Upper lobe of left lung (tissue), 6 donors: ENCODE measurements at regions not wholly inside any gene's neighbourhood (a gene's known extent, or its start where the extent isn't known, plus 50 kb on each side); places are given as distances from the start of the nearest gene placed in this dataset.

Source experiments
- ATAC-seq, 2 donors: fragments of 200-7000 bp; cut with Tn5 transposase; one replicate each; pipeline ENCODE4 v1.9.1; 2022; ENCODE audit warnings: mild to moderate bottlenecking in 2 of 2, moderate library complexity in 2 of 2; ENCODE audit not compliant: low FRiP score in 2 of 2
- DNase-seq, 2 donors: peaks; one replicate each; pipeline ENCODE4 v3.0.0-alpha.2; 2019 to 2020
- H3K27ac ChIP-seq, 4 donors: fragments of 200-600 bp; sonication (generic); one replicate each; pipeline ENCODE4 v1.5.1; 2016 to 2019
- H3K27me3 ChIP-seq, 4 donors: fragments of 200-600 bp; sonication (generic); one replicate each; pipeline ENCODE4 v1.5.1; 2017 to 2019
- H3K36me3 ChIP-seq, 4 donors: fragments of 200-600 bp; sonication (generic); one replicate each; pipeline ENCODE4 v1.5.1; 2016 to 2019
- H3K4me1 ChIP-seq, 4 donors: fragments of 200-600 bp; sonication (generic); one replicate each; pipeline ENCODE4 v1.5.1; 2018 to 2019
- H3K4me3 ChIP-seq, 4 donors: fragments of 200-600 bp; sonication (generic); one replicate each; pipeline ENCODE4 v1.5.1; 2017 to 2019; ENCODE audit warnings: mild to moderate bottlenecking in 2 of 4, moderate library complexity in 1 of 4
- H3K9me3 ChIP-seq, 4 donors: fragments of 200-600 bp; sonication (generic); one replicate each; pipeline ENCODE4 v1.5.1; 2018 to 2019
- CTCF ChIP-seq, 6 experiments: fragments of 450-650 bp in 4 of 6; fragments of 200-600 bp in 2 of 6; sonication (generic) in 2 of 6; IDR thresholded peaks; one replicate each; pipeline ENCODE4 v1.5.1; 2016 to 2019; ENCODE audit warnings: antibody characterized with exemption in 6 of 6
- EP300 ChIP-seq, 4 donors: sonication (generic); formaldehyde crosslinking; IDR thresholded peaks; one replicate each; pipeline ENCODE4 v1.5.1; 2017; ENCODE audit warnings: antibody characterized with exemption in 4 of 4, control low read depth in 2 of 4
- POLR2A ChIP-seq, 4 donors: fragments of 450-650 bp; IDR thresholded peaks; one replicate each; pipeline ENCODE4 v1.5.1; 2016 to 2017; ENCODE audit warnings: antibody characterized with exemption in 4 of 4, mild to moderate bottlenecking in 2 of 4
- POLR2AphosphoS5 ChIP-seq, 2 donors: sonication (generic); formaldehyde crosslinking; IDR thresholded peaks; one replicate each; pipeline ENCODE4 v1.5.1; 2017; ENCODE audit warnings: antibody characterized with exemption in 2 of 2
- WGBS, 2 donors: methylation state at CpG; one replicate each; pipeline ENCODE4 v1.1.5; 2017 to 2018; 5-methylcytosine and 5-hydroxymethylcytosine counted together
- donor health status: DM: no; HTN: no; CAD: no; lungs with moderate emphysema.
- donor health status: DM: no; HTN: yes; CAD: no; lungs with severe emphysema.

- Histone ChIP-seq H3K27me3 (no peaks in the 10 kb centered on the region), H3K36me3 (no peaks in the 10 kb centered on the region), H3K9me3 (no peaks in the 10 kb centered on the region), H3K27ac (no peak overlapping the region), H3K4me3 (no peak overlapping the region), H3K4me1 (peaks cover 11 to 13% (median 11%) of the 10 kb centered on the region in 4 donors)
- 80 to 81% methylated on average over 4 of the region's 4 CpGs for WGBS, 2 donors
- ATAC-seq (no peak), DNase-seq (no peak)
- TF ChIP-seq POLR2AphosphoS5 (IDR thresholded peaks at IDR 0.05): no peak
These were observed 376.2 kb upstream of the C2CD4B start for GRCh38 chr15:62541250-62541649.

- H3K4me3 ChIP-seq: no peak overlapping the region
- H3K27me3 ChIP-seq: no peaks in the 10 kb centered on the region
- no peaks in the 10 kb centered on the region for H3K36me3 ChIP-seq
- no peak overlapping the region for H3K27ac ChIP-seq
- TF ChIP-seq CTCF (IDR thresholded peaks at IDR 0.05) (no peak), POLR2AphosphoS5 (IDR thresholded peaks at IDR 0.05) (no peak), POLR2A (IDR thresholded peaks at IDR 0.05) (no peak), EP300 (IDR thresholded peaks at IDR 0.05) (no peak)
- H3K9me3 ChIP-seq: no peaks in the 10 kb centered on the region
- DNase-seq (no peak), ATAC-seq (no peak)
- H3K4me1 ChIP-seq: peaks cover 12 to 13% (median 12%) of the 10 kb centered on the region in 4 donors
- WGBS, 2 donors: 71 to 74% methylated on average over 6 of the region's 6 CpGs
These were observed 376.8 kb upstream of the C2CD4B start for GRCh38 chr15:62541846-62542245.

GRCh38 chr15:62544446-62544845, 379.4 kb upstream of the C2CD4B start:
- H3K27ac ChIP-seq: no peak overlapping the region
- WGBS, 2 donors: 90 to 98% methylated on average over 3 of the region's 3 CpGs

GRCh38 chr15:62545467-62546227, 380.6 kb upstream of the C2CD4B start:
- Histone ChIP-seq H3K27me3 (no peaks in the 10 kb centered on the region), H3K4me3 (no peak overlapping the region), H3K4me1 (peaks cover 12 to 16% (median 12%) of the 10 kb centered on the region in 4 donors), H3K36me3 (no peaks in the 10 kb centered on the region), H3K27ac (peak overlapping the region in 1 of 4 donors; percentile 12), H3K9me3 (no peaks in the 10 kb centered on the region)
- TF ChIP-seq EP300 (IDR thresholded peaks at IDR 0.05) (no peak), POLR2A (IDR thresholded peaks at IDR 0.05) (no peak), CTCF (IDR thresholded peaks at IDR 0.05) (no peak), POLR2AphosphoS5 (IDR thresholded peaks at IDR 0.05) (no peak)
- ATAC-seq: peak in 1 of 2 donors; percentile 48
- 53 to 56% methylated on average over 4 of the region's 4 CpGs for WGBS, 2 donors
- no peak for DNase-seq

More at GRCh38 chr15:62544446-62544845, 379.4 kb upstream of the C2CD4B start:
- TF ChIP-seq EP300 (IDR thresholded peaks at IDR 0.05) (no peak), POLR2AphosphoS5 (IDR thresholded peaks at IDR 0.05) (no peak), POLR2A (IDR thresholded peaks at IDR 0.05) (no peak), CTCF (IDR thresholded peaks at IDR 0.05) (no peak)
- H3K9me3 ChIP-seq: no peaks in the 10 kb centered on the region
- peaks cover 12 to 16% (median 12%) of the 10 kb centered on the region in 4 donors for H3K4me1 ChIP-seq
- H3K4me3 ChIP-seq: no peak overlapping the region
- H3K36me3 ChIP-seq: no peaks in the 10 kb centered on the region
- ATAC-seq (no peak), DNase-seq (no peak)
- H3K27me3 ChIP-seq: no peaks in the 10 kb centered on the region

GRCh38 chr15:62546628-62547027, 381.5 kb upstream of the C2CD4B start:
- Histone ChIP-seq H3K4me3 (no peak overlapping the region), H3K36me3 (no peaks in the 10 kb centered on the region), H3K27me3 (no peaks in the 10 kb centered on the region), H3K27ac (peak overlapping the region in 1 of 4 donors; percentile 10), H3K9me3 (no peaks in the 10 kb centered on the region), H3K4me1 (peaks cover 12 to 16% (median 12%) of the 10 kb centered on the region in 4 donors)
- WGBS, 2 donors: 77 to 79% methylated on average over 4 of the region's 4 CpGs
- no peak for ATAC-seq
- no peak for DNase-seq
- TF ChIP-seq POLR2AphosphoS5 (IDR thresholded peaks at IDR 0.05): no peak
- no peak for TF ChIP-seq CTCF (IDR thresholded peaks at IDR 0.05)
- no peak for TF ChIP-seq POLR2A (IDR thresholded peaks at IDR 0.05)
- no peak for TF ChIP-seq EP300 (IDR thresholded peaks at IDR 0.05)
